DOHH2 (cell line): ENCODE measurements at regions not wholly inside any gene's neighbourhood (a gene's known extent, or its start where the extent isn't known, plus 50 kb on each side); places are given as distances from the start of the nearest gene placed in this dataset.

Experiments used
- EZH2phosphoT487 ChIP-seq: fragments of 200-600 bp; sonication (generic); IDR thresholded peaks from 2 replicates; pipeline ENCODE4 v1.6.1; 2017; ENCODE audit warnings: borderline replicate concordance, mild to moderate bottlenecking, antibody characterized with exemption, low read length, moderate library complexity, mixed read lengths
- TF ChIP-seq, protein P1 (sequence below): fragments of 200-600 bp; sonication (generic); IDR thresholded peaks from one replicate; pipeline ENCODE4 v1.5.1; 2014; ENCODE audit warnings: antibody characterized with exemption, mild to moderate bottlenecking, low read depth, low read length; ENCODE audit not compliant: poor library complexity, severe bottlenecking

DNA sequence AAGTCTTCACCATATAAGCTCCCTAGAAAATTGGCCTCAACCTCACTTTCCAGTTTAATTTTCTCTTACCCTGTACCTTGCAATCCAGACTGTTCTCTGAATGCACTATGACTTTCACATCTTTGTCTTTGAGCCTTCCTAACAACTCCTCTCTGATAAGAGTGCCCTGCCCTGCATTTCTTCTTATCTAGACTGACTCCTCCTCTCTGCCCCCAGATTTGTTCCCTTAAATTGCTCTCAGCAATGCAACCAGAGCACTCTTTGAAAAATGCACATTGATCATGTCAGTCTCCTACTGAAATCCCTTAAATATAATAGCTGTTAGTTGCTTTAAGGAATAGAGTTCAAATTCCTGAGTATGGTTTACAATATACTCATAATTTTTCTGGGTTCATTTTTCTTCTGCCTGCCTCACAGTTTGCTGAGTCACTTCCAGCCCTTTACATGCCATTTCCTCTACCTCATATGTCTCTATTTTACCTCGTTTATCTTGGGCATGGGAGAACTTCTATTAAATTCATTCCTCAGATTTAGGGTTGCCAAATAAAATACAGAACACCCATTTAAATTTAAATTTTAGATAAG, 582.7 kb upstream of the AADAT start:
- TF ChIP-seq, protein P1, sequence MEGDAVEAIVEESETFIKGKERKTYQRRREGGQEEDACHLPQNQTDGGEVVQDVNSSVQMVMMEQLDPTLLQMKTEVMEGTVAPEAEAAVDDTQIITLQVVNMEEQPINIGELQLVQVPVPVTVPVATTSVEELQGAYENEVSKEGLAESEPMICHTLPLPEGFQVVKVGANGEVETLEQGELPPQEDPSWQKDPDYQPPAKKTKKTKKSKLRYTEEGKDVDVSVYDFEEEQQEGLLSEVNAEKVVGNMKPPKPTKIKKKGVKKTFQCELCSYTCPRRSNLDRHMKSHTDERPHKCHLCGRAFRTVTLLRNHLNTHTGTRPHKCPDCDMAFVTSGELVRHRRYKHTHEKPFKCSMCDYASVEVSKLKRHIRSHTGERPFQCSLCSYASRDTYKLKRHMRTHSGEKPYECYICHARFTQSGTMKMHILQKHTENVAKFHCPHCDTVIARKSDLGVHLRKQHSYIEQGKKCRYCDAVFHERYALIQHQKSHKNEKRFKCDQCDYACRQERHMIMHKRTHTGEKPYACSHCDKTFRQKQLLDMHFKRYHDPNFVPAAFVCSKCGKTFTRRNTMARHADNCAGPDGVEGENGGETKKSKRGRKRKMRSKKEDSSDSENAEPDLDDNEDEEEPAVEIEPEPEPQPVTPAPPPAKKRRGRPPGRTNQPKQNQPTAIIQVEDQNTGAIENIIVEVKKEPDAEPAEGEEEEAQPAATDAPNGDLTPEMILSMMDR = no peak
- no peak for TF ChIP-seq EZH2phosphoT487
